ENCODE measurements at regions not wholly inside any gene's neighbourhood (a gene's known extent, or its start where the extent isn't known, plus 50 kb on each side); places are given as distances from the start of the nearest gene placed in this dataset.

GRCh38 chr11:127345819-127346459 is 345.4 kb upstream of the KIRREL3 start:
- DNase-seq: peak; percentile 2

DNA sequence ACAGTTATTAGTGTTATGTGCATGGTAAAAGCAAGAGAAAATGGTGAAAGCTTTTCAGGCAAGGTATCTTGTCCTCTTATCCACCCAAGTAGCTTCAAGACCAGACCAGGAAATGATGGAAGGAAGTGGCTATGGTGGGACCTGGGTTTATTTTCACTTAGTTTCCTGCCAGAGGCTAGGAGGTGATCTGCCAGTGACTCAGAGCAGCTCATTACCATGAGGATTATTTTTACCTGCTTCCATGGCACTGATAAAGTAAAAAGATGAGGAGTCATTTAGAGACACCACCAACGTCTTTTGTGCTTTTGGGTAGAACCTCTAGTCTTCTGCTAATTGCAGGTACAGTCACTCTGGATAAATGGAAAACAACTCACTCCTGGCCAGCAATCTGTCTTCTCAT is 339.9 kb upstream of the KIRREL3 start:
- no peak for DNase-seq

GRCh38 chr11:127339376-127339775 is 338.8 kb upstream of the KIRREL3 start:
- no peak for DNase-seq

DNA sequence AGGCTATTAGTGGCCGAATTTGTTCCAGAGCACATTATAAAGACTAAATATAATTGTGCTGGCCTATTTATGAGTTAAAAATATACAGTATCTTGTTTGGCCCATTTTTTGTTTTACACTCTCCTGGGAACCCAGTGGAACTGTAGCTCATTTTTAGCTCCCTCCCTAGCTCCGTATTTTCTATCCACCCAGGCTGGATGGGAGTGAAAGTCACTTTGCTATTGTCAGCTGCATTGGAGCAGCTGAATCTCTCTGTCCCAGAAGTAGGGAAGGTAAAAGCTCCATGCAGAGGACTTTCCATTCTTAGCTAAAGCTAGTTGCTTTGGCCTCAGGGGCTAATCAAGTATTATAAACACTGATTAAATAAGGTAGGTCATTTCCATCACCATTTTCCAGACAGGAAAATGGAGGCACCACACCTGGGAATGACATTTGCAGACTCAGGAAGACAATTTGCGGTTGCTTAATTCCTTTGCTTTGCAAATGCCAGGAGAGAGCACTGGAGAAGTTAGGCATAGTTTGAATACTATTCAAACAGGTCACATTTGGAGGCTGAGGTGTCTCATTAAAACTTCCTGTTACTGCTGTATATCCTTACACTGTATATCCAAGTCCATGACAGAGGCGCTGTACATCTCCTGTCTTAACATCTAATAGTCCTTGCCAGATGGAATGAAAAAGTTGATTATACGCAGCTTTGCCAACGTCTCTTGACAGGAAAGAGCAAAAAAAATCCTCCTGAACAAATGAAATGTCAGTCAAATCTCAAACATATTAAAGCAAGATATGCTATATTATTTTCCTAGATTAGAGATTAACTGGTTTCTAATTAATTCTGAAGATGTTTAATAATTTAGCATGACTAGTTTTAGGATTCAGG is 338.1 kb upstream of the KIRREL3 start:
- DNase-seq: no peak

DNA sequence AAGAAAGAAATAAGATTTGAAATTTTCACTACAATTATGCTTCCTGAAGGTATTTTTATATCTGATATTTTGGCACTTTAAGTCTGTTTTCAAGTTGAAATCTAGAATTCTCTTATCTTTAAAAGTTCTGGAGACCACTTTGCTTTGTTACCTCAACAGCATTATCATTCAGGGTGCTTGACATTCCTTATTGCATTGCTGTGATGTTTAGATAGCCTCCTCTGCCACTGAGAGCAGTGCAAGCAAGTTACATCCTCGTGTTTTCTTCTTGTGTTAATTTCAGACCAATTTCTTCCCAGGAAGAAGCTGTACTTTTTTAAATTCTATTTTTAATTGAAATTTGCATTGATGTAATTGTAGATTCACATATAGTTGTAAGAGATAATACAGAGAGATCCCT is 333.9 kb upstream of the KIRREL3 start:
- no peak for DNase-seq

GRCh38 chr11:127332896-127333295 is 332.3 kb upstream of the KIRREL3 start:
- no peak for DNase-seq

DNA sequence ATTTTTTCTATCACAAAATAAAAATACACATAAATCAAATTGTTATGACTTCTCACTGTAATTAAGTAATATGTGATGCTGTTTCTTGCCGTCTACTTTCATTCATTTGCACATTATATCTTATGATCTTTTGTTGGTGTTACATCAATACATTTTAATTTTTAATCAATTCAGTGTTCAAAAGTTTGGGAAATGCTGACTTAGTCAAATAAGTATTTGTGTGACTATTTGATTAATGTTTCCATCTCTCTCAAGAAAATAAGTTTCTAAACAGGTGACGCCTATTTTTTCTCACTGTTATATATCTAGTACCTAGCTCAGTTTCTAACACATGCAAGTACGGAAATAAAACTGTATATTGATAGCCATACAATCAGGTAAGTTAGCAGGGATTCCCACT is 329.5 kb upstream of the KIRREL3 start:
- no peak for DNase-seq

DNA sequence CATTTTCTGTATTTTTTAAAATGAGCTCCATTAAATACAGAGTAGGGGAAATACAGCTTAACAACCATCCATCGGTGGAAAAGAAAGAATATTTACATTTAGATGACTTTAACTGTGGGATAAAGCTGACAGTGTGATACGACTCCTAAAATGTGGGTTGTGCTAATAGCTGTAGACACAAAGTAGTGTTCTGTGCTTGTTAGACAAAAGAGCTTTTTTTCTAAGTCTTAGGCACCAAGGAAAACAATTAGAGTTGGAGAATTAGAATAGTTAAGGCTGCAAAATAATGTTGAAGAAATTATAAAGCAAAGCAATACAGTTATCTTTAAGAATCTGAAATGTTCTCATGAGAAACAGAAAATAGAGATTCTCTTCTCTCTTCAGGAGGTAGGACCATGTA is 307.7 kb upstream of the KIRREL3 start:
- DNase-seq: no peak

GRCh38 chr11:127307700-127308099 is 307.1 kb upstream of the KIRREL3 start:
- no peak for DNase-seq

DNA sequence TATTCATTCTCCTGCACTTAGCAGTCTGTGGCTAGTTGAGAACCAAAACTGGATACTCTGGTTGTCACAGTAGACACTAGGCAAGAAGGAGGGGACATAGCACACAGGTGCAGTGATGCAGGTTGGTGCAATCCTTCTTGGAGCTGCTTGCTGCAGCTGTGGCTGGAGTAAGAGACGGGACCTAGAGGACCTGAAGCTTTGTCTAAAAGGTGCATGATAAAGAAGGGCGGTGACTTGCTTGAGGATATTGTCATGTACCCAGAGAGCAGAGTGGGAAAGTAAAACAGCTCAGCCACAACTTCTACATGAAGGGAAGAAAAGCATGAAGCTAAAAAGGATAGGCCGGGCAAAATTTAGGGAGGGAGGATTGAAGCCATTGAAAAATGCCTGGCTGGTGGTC is 304.1 kb upstream of the KIRREL3 start:
- DNase-seq: no peak

- DNase-seq: no peak
Observed at GRCh38 chr11:127288926-127289325, 288.4 kb upstream of the KIRREL3 start.

DNA sequence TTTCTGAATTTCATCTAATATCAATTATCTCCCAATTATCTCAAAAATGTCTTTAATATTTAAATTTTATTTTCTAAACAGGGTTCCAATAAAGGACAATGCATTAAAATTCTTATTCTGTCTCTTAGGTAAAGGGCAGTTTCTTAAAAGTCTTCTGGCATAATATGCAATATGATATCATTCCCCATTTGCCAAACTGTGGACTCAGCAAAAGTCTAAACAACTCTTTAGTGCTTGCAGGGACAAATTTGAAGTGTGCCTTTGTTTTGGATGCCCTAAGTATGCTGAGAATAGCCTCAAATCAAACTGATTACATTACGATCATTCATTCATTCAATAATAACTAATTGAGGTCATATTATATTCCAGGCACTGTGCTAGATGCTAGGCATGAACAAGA is 281.0 kb upstream of the KIRREL3 start:
- no peak for DNase-seq

DNA sequence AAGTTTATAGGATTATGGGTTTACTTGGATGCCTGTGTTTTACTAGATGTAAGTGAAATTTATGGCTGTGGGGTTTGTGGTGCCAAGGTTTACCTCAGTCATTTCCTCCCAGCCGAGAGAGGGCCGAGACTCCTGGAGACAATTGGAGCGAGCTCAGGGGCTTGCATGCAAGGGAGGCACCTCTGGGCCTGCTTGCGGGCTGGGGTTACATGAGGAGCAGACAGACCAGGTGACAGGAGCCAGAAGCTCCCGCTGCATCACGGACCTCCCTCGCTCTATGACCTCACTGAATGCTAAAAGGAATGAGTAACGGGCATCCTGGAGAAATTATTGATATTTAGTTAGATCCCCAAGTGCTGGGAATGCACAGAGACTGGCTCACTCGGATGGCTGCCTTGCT is 275.2 kb upstream of the KIRREL3 start:
- no peak for DNase-seq

DNA sequence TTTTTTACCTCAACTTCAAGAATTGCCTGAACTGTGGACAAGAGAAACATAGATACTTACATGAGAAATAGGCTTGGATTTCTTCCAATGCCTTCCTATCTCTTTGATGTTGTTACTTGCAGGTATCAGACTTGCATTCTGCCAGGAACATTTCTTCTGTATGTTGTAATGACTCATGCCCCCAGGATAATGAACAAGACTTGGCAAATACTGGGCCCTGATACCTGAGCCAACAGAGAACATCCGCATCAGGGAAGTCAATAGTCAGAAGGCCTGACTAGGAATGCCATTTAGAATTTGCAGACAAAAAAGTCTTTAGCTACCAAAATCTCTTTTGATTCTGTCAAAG is 273.7 kb upstream of the KIRREL3 start:
- DNase-seq: no peak

GRCh38 chr11:127273593-127274327 is 273.2 kb upstream of the KIRREL3 start:
- no peak for DNase-seq

DNA sequence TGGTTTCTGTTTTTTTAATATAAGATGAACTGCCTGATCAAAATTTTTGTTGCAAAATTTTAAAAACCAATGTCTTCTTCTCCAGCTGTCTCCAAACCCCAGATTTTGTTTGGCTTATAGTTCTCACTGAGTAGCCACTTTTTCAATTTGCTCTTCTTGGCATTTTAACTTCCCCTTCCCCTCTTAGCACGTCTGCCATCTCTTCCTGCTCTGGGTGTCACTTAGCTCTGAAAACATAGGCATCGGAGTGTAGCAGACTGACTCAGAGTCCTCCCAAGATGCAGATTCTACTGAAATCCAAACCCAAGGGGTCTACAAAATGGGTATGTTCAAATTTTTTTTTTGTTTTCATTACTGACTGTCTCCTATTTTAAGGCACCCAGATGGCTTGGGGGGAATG is 270.3 kb upstream of the KIRREL3 start:
- DNase-seq: no peak

DNA sequence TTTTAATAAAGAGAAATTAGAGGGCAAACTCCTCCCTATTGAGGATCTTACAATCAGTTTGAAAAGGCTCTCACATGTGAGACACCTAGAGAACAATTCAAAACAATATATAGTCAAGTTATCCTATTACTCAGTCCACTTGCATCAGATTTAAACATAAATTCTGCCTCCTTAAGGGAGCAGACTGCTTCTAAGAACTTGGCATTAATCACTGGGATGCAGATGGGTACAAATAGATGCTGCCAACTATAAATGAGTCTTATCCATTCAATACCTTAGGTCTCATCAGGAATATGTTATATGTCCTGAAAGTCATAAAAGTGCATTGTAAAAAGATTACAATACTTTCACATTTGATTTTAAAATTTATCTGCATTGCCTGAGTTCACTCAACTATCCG is 269.3 kb upstream of the KIRREL3 start:
- DNase-seq: no peak

GRCh38 chr11:127268932-127269331 is 268.4 kb upstream of the KIRREL3 start:
- DNase-seq: no peak

- no peak for DNase-seq
Observed at GRCh38 chr11:127268521-127268920, 268.0 kb upstream of the KIRREL3 start.

DNA sequence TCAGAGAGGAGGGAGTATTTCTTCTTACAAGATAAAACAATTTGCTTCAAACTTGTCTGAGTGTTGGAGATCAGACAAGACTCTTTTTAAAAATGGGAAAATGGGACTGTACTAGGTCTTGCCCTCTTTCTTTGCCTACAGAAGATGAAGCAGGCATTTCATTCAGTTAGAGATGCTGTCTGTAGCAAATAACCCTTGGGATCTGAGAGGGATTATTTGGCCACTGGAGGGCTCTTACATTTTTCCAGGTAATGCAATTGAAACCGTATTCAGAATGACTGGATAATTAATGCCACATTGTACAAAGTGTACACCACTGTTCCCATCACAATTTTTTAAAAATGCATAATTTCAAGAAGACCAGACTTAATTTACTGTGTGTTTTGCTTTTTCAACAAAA is 258.5 kb upstream of the KIRREL3 start:
- DNase-seq: no peak

DNA sequence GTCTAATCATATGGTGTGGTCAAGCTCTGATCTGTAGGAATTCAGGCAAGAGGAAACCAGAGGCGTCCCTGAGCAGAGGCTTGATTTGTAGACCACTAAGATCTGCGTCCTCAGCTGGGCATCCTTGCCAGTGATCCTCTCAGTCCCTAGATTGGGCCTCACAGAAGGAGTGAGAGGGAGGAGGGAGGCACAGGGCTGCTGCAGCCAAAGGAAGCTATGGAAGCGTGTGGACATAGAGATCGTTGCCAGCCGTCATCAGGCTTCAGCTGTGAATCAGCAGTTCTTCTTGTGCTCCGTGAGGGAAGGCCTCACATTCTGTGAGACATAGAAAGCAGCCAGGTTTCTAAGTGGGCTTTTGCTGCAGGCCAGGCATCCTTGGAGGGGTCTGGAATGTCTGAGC is 254.6 kb upstream of the KIRREL3 start:
- DNase-seq: no peak

DNA sequence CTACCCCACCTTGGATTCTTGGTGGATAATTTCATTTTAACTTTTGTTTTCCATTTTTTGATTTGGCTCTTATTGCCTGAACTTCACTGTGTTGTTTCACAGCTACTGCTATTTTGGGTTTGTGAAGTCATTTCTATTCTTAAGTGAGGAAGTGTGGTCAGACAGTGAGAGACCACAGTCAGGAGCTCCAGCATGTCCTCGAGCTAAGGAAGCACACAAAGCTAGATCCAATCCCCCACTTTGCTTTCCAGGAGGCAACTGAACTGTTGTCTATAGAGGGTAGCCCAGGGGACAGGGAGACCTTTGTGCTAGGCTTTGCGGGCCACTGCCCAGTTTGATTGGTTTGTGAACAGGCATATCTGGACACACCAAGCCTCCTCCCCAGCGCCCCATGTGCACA is 251.8 kb upstream of the KIRREL3 start:
- DNase-seq: no peak

DNA sequence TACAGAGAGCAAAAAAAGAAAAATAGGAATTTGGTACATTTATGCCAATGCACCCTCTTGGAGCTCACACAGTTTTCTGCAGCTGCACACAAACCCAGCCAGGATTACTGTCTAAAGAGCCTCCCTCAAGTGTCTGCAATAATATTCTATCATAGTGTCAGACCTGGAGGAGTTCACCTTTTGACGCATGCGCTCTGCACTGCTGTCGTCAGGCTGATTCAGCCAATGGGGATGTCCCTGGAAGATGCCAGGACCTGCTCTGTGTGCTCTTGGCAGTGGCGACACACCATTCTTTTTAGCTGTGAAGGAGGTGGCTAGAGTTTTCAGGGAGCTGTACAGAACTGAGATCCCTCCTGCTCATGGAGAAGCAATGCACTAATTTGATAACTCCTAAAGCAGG is 249.0 kb upstream of the KIRREL3 start:
- DNase-seq: no peak

- DNase-seq: no peak
Observed at GRCh38 chr11:127248476-127248875, 247.9 kb upstream of the KIRREL3 start.
